Stimulated activated CD4-positive, alpha-beta T cell treated with anti-CD3 and anti-CD28 coated beads, Interleukin-15, amount 100 ng/mL, for 24 hours (primary cell): ENCODE measurements at regions not wholly inside any gene's neighbourhood (a gene's known extent, or its start where the extent isn't known, plus 50 kb on each side); places are given as distances from the start of the nearest gene placed in this dataset.

Experiments used
- DNase-seq: peaks from one replicate; pipeline ENCODE4 v3.0.0-alpha.2; 2020

- no peak for DNase-seq
Measured at GRCh38 chr11:15586741-15587473, 472.2 kb downstream of the INSC start.

DNA sequence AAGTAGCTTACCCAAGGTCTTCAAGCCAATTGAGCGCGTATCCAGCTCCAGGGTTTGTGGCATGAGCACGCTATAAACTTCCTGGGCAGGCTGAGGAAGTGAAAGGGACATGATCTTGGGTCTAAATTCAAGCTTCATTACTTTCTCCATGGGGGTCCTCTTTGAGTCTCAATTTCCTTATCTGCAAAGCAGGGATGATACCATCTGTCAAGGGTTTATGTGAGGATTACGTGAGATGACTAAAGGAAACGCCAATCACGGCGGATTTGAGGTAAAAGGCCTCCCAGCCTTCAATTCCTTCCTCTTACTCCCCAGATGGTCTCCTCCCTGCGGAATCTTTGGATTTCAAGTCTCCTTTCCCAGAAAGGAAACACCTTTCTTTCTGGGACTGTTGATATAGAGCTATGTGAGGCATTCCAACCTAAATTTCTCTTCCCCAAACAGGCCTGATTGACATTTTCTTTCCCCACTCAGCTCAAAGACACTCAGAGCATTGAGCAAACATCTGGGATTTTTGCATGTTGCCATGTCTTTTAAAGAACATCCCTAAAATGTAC is 474.4 kb downstream of the INSC start:
- no peak for DNase-seq

- no peak for DNase-seq
Measured at GRCh38 chr11:15590132-15590531, 475.4 kb downstream of the INSC start.

DNA sequence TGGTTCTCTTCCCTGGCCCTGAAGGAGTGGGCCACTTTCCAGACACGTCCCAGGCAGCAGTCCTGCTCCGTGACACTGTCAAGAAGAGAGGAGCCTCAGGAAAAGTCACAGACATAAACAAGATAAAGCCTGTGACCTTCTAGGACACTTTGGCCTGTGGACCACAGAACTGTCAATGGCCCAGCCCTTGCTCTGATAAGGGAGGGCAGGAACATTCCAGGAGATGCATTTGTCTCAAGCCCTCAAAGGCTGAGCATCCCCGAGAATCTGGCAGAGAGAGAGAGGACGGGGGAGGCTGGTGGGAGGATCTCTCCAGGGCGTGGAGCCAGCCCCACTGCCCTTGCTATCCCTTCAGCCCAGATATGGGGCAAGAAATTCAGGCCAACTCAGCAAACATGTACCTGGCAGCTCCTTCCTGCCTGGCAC is 476.4 kb downstream of the INSC start:
- DNase-seq = no peak

- no peak for DNase-seq
Measured at GRCh38 chr11:15594607-15595006, 479.9 kb downstream of the INSC start.

- DNase-seq = no peak
Measured at GRCh38 chr11:15599376-15599775, 484.7 kb downstream of the INSC start.

DNA sequence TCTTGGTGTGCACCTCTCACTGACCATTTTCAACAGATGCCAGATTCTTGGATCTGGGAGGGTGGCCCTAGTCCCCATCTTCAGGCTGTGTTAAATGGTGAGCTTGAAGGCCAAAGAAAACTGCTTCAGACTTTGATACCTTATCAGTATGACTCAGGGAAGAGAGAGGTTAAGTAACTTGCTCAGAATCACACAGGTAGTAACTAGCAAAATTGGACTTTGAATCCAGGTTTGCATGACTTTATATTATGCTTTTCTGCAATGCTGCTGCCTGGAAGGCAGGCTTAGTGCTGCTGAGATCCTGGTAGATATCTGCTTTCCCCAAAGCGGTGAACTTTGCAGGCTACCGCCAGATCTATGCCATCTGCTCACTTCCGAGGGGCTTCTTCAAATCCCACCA is 487.3 kb downstream of the INSC start:
- DNase-seq = no peak

- DNase-seq = no peak
Measured at GRCh38 chr11:15602785-15603567, 488.3 kb downstream of the INSC start.

- DNase-seq = no peak
Measured at GRCh38 chr11:15605094-15605493, 490.4 kb downstream of the INSC start.

DNA sequence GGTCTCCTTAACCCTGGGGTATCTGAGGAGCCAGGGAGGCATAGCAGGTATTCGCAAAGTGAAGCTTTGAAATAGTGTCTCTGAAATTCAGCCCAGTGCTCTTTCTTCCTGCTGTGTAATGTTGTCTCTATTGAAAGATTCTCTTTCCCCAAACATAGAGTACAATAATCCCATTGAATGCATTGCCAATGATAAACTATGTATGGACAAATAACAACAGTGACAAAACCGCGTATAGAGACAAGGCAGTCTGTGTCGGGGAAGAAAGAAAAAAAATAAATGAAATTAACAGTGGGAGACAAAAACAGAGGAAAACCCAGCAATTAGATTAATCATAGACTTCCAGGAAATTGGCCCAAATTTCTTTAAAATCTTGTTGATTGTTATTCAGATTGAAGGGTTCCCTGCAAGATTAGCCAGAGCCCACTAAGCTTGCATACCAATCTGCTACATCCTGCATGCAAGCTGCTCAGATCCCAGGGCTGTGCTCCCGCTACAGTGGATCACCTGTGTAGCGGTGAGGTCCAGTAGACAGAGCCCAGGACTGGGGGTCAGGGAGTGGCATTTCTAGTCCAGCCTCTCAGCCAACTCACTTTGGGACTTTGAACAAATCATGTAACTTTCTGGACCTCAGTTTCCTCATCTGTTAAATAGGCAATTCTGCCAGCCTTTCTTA is 492.8 kb downstream of the INSC start:
- no peak for DNase-seq

DNA sequence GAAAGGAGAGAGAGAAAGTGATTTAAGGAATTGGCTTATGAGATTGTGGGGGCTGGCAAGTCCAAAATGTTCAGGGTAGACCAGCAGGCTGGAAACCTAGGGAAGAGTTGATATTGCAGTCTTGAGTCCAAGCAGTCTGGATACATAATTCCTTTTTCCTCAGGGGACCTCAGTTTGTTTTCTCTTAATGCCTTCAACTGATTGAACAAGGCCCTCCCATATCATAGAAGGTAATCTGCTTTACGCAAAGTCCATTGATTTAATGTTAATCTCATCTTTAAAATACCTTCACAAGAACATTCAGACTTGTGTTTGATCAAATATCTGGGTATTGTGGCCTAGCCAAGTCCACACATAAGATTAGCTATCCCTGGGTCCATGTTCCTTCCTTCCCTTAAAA is 494.7 kb downstream of the INSC start:
- no peak for DNase-seq

GRCh38 chr11:15610881-15611280 is 496.2 kb downstream of the INSC start:
- no peak for DNase-seq

GRCh38 chr11:15613251-15613650 is 498.5 kb downstream of the INSC start:
- DNase-seq = no peak

GRCh38 chr11:15613789-15614188 is 499.1 kb downstream of the INSC start:
- no peak for DNase-seq

DNA sequence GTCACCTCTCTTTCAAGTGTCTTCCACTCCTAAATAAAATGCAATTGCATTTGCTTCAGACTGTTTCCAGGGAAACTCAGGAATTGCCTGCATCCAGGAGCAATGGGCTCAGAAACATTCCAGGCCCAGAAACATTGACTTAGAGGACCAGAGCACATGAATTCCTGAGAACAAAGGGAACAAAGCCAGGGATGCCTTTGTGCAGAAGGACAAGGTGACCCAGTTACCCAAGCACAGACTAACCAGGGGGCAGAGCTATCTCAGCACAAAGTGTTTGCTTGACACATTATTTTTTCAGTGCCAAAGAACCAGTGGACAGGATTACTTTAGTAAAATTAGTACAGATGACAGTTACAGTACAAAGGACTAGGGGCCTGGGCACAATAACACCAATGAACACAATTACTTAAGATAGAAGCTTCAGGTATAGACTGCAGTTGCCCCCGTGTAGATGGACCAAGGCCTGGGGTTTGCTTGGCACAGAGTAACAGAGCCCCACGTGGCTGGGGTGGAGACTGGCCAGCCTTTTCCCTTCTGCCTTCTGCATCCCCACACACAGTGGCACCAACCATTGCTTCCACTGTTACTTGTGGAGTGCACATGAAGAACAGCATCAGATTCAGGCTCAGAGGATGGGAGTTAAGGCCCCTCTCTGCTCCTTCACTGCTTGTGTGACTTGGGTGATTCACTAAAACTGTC is 500.8 kb downstream of the INSC start:
- no peak for DNase-seq

- no peak for DNase-seq
Measured at GRCh38 chr11:15616130-15617105, 501.7 kb downstream of the INSC start.

- DNase-seq = no peak
Measured at GRCh38 chr11:15617126-15617525, 502.4 kb downstream of the INSC start.

DNA sequence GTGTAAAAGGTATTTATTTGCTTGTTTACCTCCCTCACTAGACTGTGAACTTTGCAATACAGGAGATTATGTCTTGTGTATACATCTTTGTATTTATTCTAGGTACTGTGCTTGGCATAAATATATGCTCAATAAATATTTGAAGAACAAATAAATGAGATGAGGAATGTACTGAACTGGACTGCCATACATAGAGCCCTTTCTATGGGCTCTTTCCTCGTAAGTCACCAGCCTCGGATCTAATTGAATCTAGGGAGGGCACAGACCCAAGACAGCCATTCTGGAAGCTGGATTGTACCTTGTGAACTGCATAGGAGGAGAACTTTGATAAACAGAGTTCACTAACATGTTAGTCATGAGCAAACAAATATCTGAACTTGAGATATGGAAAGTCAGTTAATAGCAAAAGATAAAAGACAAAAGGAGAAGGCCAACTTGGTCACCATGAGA is 503.9 kb downstream of the INSC start:
- no peak for DNase-seq

GRCh38 chr11:15621565-15621964 is 506.8 kb downstream of the INSC start:
- DNase-seq = no peak

DNA sequence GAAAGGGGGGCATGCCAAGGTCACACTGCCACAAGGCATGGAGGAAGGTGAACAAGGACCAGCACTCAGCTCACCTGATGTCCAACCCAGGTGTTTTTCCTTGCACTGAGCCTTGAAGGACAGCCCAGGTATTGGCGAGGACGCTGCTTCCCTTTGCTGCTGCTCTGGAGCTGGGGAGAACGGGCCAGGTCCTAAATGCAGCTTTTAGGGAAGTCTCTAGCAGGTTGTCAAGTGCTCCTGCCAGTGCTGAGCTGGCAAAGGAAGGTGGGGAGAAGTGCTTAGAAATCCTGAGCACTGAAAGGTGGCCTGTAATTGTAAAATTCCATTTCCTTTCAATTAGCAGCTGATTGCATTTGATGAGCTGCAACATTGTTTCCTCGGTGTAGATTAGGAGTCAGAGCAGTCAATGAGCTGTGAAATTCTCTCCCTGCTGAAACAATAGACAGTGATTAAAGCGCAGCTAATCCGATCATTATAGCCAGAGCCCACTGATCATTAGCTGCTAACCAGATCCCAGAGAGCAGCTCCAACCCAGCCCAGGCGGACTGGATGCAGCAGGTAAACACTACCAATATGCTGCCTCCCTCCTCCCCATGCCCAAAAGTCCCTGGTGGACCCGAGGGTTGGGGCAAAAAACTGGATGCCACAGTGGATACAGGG is 507.6 kb downstream of the INSC start:
- no peak for DNase-seq

DNA sequence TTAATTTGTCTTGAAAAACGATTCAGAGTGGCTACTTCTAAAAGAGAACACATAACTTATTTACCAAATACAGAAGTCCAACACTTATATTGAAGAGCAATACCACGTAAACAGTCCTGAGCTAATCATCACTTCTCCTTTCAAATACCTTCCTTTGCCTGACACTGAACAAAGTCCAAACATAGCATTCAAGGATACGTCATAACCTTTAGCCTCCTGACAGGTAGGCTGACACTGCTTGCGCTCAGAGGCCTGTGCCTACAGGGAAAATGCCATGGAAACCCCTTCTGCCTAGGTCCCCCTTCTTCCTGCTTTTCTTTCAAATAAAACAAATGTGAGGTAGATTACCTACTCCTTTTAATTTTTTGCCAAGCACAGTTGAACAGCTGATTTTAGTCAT is 510.0 kb downstream of the INSC start:
- DNase-seq = no peak
